Kidney epithelial cell (primary cell): ENCODE measurements at regions not wholly inside any gene's neighbourhood (a gene's known extent, or its start where the extent isn't known, plus 50 kb on each side); places are given as distances from the start of the nearest gene placed in this dataset.

Experiments used
- DNase-seq: peaks from one replicate; pipeline ENCODE4 v3.0.0-alpha.2; 2010; ENCODE audit warnings: low read depth
- H3K27me3 ChIP-seq: 2 replicates; pipeline ENCODE4 v1.6.0; 2011; ENCODE audit warnings: low read length; ENCODE audit not compliant: control insufficient read depth, insufficient read depth
- H3K36me3 ChIP-seq: 2 replicates; pipeline ENCODE4 v1.5.1; 2011; ENCODE audit warnings: low read length; ENCODE audit not compliant: control insufficient read depth, insufficient read depth
- H3K4me3 ChIP-seq: 2 replicates; pipeline ENCODE4 v1.5.1; 2011; ENCODE audit warnings: low read depth, mild to moderate bottlenecking, control low read depth, low read length
- CTCF ChIP-seq: IDR thresholded peaks from 2 replicates; pipeline ENCODE4 v1.5.1; 2011; ENCODE audit warnings: mild to moderate bottlenecking, moderate library complexity, low read length, control low read depth, inconsistent platforms; ENCODE audit not compliant: insufficient read depth, poor library complexity, severe bottlenecking

DNA sequence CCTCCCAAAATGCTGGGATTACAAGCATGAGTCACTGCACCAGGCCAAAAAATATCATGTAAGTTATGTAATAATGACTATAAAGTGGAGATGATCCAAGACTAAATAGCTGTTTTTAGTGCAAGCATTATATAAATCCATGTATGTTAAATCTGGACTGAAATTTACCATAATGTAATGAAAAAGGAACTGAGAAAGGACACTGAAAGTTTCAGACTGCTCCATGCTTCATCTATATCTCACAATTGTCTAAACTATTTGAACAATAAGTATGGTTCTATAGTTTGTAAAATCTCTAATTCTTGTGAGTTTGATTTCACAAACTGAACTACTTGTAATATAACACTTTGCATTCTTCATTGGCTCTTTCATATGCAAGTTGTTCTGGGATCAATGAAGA lies 2299.5 kb downstream of the PCDH9 start:
- DNase-seq, result no peak
- Histone ChIP-seq H3K36me3 (no peaks in the 10 kb centered on the region), H3K27me3 (no peaks in the 10 kb centered on the region), H3K4me3 (no peak overlapping the region)
- no peak for TF ChIP-seq CTCF

DNA sequence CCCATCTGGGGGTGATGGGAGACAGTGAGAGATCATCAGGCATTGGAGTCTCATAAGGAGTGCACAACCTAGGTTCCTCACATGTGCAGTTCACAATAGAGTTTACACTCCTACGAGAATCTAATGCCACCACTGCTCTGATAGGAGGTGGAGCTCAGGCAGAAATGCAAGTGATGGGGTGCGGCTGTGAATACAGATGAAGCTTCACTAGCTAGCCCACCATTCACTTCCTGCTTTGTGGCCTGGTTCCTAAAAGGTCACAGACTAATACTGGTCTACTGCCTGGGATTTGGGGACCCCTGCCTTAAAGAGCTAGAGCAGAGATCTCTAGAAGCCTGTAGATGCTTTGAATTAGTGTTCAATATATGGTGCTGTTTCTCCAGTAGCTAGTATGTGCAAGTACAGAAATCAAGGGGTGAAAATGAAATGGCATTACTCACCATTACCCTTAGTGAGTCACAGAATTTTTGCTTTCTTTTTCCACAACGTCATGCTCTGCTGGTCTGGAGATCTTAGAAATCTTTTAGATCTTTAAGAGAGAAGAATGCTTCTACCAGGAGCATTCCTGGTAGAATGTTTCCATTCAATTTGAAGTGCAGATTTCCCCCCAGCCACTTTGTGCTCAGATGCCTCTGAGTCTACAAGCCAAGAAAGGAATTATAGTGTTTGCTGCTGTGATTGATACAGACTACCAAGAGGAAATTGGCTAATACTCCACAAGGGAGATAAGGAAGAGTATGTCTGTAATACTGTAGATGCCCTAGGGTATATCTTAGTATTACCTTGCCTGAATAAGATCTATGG lies 2301.2 kb downstream of the PCDH9 start:
- no peak overlapping the region for H3K4me3 ChIP-seq
- H3K36me3 ChIP-seq, result no peaks in the 10 kb centered on the region
- H3K27me3 ChIP-seq, result no peaks in the 10 kb centered on the region
- no peak for TF ChIP-seq CTCF
- peak; percentile 82 for DNase-seq

- Histone ChIP-seq H3K36me3 (no peaks in the 10 kb centered on the region), H3K4me3 (no peak overlapping the region), H3K27me3 (no peaks in the 10 kb centered on the region)
- no peak for DNase-seq
- TF ChIP-seq CTCF, result no peak
These were observed 2304.4 kb downstream of the PCDH9 start for GRCh38 chr13:64925727-64926126.

GRCh38 chr13:64925284-64925683 lies 2304.9 kb downstream of the PCDH9 start:
- TF ChIP-seq CTCF, result no peak
- peak; percentile 4 for DNase-seq
- Histone ChIP-seq H3K27me3 (no peaks in the 10 kb centered on the region), H3K36me3 (no peaks in the 10 kb centered on the region), H3K4me3 (no peak overlapping the region)

- no peak for DNase-seq
- no peak overlapping the region for H3K4me3 ChIP-seq
- no peaks in the 10 kb centered on the region for H3K36me3 ChIP-seq
- H3K27me3 ChIP-seq, result no peaks in the 10 kb centered on the region
- no peak for TF ChIP-seq CTCF
These were observed 2305.7 kb downstream of the PCDH9 start for GRCh38 chr13:64924401-64924800.

DNA sequence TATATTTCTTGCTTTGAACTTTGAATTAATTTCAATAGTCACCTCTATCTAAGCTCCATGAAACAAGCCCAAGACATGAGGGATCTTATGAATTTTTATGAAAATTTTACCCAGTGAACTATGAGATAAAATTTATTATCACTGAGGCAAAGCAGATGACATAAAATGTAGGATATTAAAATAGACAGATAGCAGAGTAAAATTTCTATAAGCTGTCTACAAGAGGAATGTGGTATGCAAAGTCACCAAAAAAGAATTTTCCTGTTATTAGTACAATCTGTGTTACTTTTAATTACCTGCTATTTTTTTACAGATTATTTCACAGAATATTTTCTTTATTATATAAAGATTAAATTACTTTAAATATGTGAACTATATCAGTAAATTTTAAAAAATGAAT lies 2312.6 kb downstream of the PCDH9 start:
- TF ChIP-seq CTCF, result no peak

More for the DNA sequence above, 2312.6 kb downstream of the PCDH9 start:
- no peaks in the 10 kb centered on the region for H3K27me3 ChIP-seq
- no peak for DNase-seq
- H3K4me3 ChIP-seq, result no peak overlapping the region
- H3K36me3 ChIP-seq, result no peaks in the 10 kb centered on the region
